ENCODE measurements at regions not wholly inside any gene's neighbourhood (a gene's known extent, or its start where the extent isn't known, plus 50 kb on each side); places are given as distances from the start of the nearest gene placed in this dataset.

GRCh38 chr4:24248674-24249630, 335.4 kb downstream of the DHX15 start:
- Mint-ChIP-seq H3K9me3 (ENCODE audit: insufficient read depth) (no peaks in the 10 kb centered on the region), H3K27me3 (ENCODE audit: low read depth) (no peaks in the 10 kb centered on the region), H3K27ac (no peak overlapping the region), H3K4me1 (ENCODE audit: low read depth) (no peaks in the 10 kb centered on the region), H3K36me3 (ENCODE audit: low read depth) (no peaks in the 10 kb centered on the region), H3K4me3 (no peak overlapping the region)
- ATAC-seq (no peak), DNase-seq (no peak)
- CTCF ChIA-PET: no interaction called here
- POLR2A ChIA-PET: no interaction called here

DNA sequence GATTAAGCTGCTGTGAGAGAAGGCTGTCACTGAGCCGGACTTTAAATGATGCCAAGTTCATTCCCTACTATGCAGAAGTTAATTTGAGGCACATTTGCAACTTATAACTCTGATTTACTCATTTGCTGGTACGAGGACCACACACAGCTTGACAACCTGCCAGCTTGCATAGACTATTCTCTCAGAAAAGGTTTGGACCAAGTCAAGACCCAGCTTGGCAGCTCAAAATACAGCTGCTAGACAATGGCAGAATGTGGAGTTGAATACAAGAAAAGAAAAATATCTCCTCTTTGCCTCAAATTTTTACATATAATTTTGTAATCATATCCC, 338.9 kb downstream of the DHX15 start:
- POLR2A ChIA-PET: no interaction called here
- CTCF ChIA-PET: no interaction called here
- ATAC-seq (no peak), DNase-seq (no peak)
- no peaks in the 10 kb centered on the region for H3K4me1 Mint-ChIP-seq (ENCODE audit: low read depth)
- no peaks in the 10 kb centered on the region for H3K27me3 Mint-ChIP-seq (ENCODE audit: low read depth)
- H3K36me3 Mint-ChIP-seq (ENCODE audit: low read depth): no peaks in the 10 kb centered on the region
- H3K27ac Mint-ChIP-seq: no peak overlapping the region
- H3K9me3 Mint-ChIP-seq (ENCODE audit: insufficient read depth): no peaks in the 10 kb centered on the region
- H3K4me3 Mint-ChIP-seq: no peak overlapping the region

DNA sequence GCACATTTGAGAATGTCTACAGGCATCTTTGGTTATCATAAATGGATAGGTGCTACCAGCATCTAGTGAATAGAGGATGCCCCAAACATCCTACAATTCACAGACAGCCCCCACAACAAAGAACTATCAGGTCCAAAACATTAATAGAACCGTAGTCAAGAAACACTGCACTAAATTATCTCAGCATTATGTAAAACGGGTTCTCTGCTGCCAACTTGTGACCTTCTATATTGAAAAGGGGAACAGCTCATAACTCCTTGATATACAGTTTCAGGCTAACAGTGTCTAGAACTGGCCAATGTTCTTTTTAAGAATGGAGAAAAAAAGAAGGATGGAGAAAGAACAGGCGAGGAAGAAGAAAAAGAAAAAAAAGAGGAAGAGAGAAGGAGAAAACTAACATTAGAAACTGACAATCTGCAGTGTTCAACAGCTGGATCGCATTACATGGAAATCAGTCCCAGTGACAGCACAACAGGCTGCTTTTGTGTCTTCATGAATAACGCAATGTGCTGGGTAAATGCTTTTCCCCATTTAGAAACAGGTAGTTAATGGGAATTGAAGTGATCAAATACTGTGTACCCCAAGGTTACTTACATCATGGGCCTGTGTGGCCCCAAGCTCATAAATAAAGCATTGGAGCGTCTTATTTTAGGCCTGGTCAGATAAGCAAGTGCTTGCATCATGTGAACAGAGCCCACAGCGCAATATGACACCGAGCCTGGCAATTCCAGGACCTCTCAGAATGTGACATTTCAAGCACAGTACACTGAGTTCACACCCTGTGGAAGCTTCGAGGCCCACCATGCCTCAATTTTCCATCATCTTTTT, 339.5 kb downstream of the DHX15 start:
- Mint-ChIP-seq H3K27me3 (ENCODE audit: low read depth) (no peaks in the 10 kb centered on the region), H3K36me3 (ENCODE audit: low read depth) (no peaks in the 10 kb centered on the region), H3K9me3 (ENCODE audit: insufficient read depth) (no peaks in the 10 kb centered on the region), H3K4me1 (ENCODE audit: low read depth) (no peaks in the 10 kb centered on the region), H3K27ac (no peak overlapping the region), H3K4me3 (no peak overlapping the region)
- DNase-seq (no peak), ATAC-seq (no peak)
- CTCF ChIA-PET: no interaction called here
- POLR2A ChIA-PET: no interaction called here

DNA sequence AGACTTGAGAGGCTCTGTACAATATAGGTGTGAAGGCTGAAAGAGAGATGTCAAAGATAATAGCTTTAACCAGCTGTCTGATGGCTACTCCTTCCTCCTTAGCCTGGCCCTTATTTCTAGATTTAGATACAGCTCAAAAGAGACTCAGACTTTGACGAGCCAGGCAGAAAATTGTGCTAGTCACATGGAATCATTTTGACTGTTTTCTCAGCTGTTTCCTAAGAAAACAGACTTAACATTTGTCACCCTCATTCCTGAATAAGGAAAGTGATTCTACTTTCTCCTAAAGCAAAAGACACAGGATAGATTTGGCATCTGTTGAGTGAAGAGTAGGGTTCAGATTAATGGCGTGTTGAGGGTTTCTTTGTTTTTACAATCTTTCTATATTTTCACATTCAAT, 340.7 kb downstream of the DHX15 start:
- CTCF ChIA-PET: no interaction called here
- no peak for DNase-seq
- no peaks in the 10 kb centered on the region for H3K27me3 Mint-ChIP-seq (ENCODE audit: low read depth)
- no peaks in the 10 kb centered on the region for H3K9me3 Mint-ChIP-seq (ENCODE audit: insufficient read depth)
- H3K36me3 Mint-ChIP-seq (ENCODE audit: low read depth): no peaks in the 10 kb centered on the region
- H3K4me3 Mint-ChIP-seq: no peak overlapping the region
- no peak for ATAC-seq
- POLR2A ChIA-PET: no interaction called here
- no peak overlapping the region for H3K27ac Mint-ChIP-seq
- H3K4me1 Mint-ChIP-seq (ENCODE audit: low read depth): no peaks in the 10 kb centered on the region

GRCh38 chr4:24241511-24241910, 342.8 kb downstream of the DHX15 start:
- H3K36me3 Mint-ChIP-seq (ENCODE audit: low read depth): no peaks in the 10 kb centered on the region

GRCh38 chr4:24240655-24241054, 343.7 kb downstream of the DHX15 start:
- DNase-seq (no peak), ATAC-seq (no peak)
- Mint-ChIP-seq H3K36me3 (ENCODE audit: low read depth) (no peaks in the 10 kb centered on the region), H3K27ac (no peak overlapping the region), H3K4me3 (no peak overlapping the region), H3K4me1 (ENCODE audit: low read depth) (no peaks in the 10 kb centered on the region), H3K9me3 (ENCODE audit: insufficient read depth) (no peaks in the 10 kb centered on the region), H3K27me3 (ENCODE audit: low read depth) (no peaks in the 10 kb centered on the region)
- CTCF ChIA-PET: no interaction called here
- POLR2A ChIA-PET: no interaction called here

More at GRCh38 chr4:24241511-24241910, 342.8 kb downstream of the DHX15 start:
- no peaks in the 10 kb centered on the region for H3K4me1 Mint-ChIP-seq (ENCODE audit: low read depth)
- no peaks in the 10 kb centered on the region for H3K9me3 Mint-ChIP-seq (ENCODE audit: insufficient read depth)
- H3K27me3 Mint-ChIP-seq (ENCODE audit: low read depth): no peaks in the 10 kb centered on the region
- H3K4me3 Mint-ChIP-seq: no peak overlapping the region
- POLR2A ChIA-PET: no interaction called here
- ATAC-seq (no peak), DNase-seq (no peak)
- CTCF ChIA-PET: no interaction called here
- H3K27ac Mint-ChIP-seq: no peak overlapping the region

DNA sequence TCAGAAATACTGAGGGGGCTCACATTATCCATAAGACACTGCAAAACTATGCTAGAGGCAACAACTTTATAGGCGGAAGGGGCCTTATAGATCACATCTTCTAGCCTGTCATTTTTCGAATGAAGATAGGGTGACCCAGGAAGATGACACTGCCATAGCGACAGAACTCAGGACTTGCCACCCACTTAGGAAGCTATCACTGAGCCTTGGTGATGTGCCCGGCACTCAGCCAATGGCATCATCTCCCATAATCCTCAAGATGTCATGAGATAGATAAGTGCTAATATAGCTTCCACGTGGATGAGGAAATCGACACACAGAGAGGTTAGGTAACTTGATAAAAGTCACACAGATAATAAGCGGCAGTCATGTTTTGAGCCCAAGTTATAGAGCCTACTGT, 346.6 kb downstream of the DHX15 start:
- ATAC-seq (no peak), DNase-seq (no peak)
- Mint-ChIP-seq H3K4me1 (ENCODE audit: low read depth) (no peaks in the 10 kb centered on the region), H3K36me3 (ENCODE audit: low read depth) (no peaks in the 10 kb centered on the region), H3K4me3 (no peak overlapping the region), H3K27ac (no peak overlapping the region), H3K27me3 (ENCODE audit: low read depth) (no peaks in the 10 kb centered on the region), H3K9me3 (ENCODE audit: insufficient read depth) (no peaks in the 10 kb centered on the region)
- ChIA-PET CTCF (no interaction called here), POLR2A (no interaction called here)

- ChIA-PET CTCF (no interaction called here), POLR2A (no interaction called here)
- no peak for ATAC-seq
- DNase-seq: no peak
- Mint-ChIP-seq H3K27ac (no peak overlapping the region), H3K4me1 (ENCODE audit: low read depth) (no peaks in the 10 kb centered on the region), H3K9me3 (ENCODE audit: insufficient read depth) (no peaks in the 10 kb centered on the region), H3K27me3 (ENCODE audit: low read depth) (no peaks in the 10 kb centered on the region), H3K4me3 (no peak overlapping the region), H3K36me3 (ENCODE audit: low read depth) (no peaks in the 10 kb centered on the region)
Measured at GRCh38 chr4:24236532-24236931, 346.7 kb upstream of the PPARGC1A start.

GRCh38 chr4:24236120-24236519, 346.3 kb upstream of the PPARGC1A start:
- Mint-ChIP-seq H3K4me1 (ENCODE audit: low read depth) (no peaks in the 10 kb centered on the region), H3K36me3 (ENCODE audit: low read depth) (no peaks in the 10 kb centered on the region), H3K9me3 (ENCODE audit: insufficient read depth) (no peaks in the 10 kb centered on the region), H3K4me3 (no peak overlapping the region), H3K27me3 (ENCODE audit: low read depth) (no peaks in the 10 kb centered on the region), H3K27ac (no peak overlapping the region)
- CTCF ChIA-PET: no interaction called here
- DNase-seq (no peak), ATAC-seq (no peak)
- POLR2A ChIA-PET: no interaction called here

DNA sequence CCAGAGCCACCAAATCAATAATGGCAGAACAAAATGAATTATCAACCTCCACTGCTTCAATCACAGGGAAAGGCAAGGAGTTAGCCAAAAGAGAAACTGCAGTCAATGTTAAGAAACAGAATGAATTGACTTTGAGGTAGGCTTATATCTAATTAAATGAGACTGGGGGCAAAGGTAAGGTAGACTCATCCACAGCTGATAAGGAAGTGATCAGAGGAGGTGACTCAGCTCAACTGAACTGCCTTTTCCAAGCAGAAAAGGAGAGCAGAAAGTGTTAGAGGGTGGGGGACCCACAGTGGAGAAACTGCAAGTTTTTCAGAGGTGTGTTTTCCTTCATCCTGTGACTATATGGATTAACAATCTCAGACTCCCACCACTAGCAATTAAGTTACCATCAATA, 345.8 kb upstream of the PPARGC1A start:
- DNase-seq: no peak
- H3K27ac Mint-ChIP-seq: no peak overlapping the region
- H3K9me3 Mint-ChIP-seq (ENCODE audit: insufficient read depth): no peaks in the 10 kb centered on the region
- ChIA-PET CTCF (no interaction called here), POLR2A (no interaction called here)
- ATAC-seq: no peak
- H3K27me3 Mint-ChIP-seq (ENCODE audit: low read depth): no peaks in the 10 kb centered on the region
- H3K4me1 Mint-ChIP-seq (ENCODE audit: low read depth): no peaks in the 10 kb centered on the region
- H3K36me3 Mint-ChIP-seq (ENCODE audit: low read depth): no peaks in the 10 kb centered on the region
- H3K4me3 Mint-ChIP-seq: no peak overlapping the region

GRCh38 chr4:24234288-24234848, 344.5 kb upstream of the PPARGC1A start:
- no peak overlapping the region for H3K27ac Mint-ChIP-seq
- no peak for ATAC-seq
- POLR2A ChIA-PET: no interaction called here
- H3K9me3 Mint-ChIP-seq (ENCODE audit: insufficient read depth): no peaks in the 10 kb centered on the region
- DNase-seq: no peak
- no peaks in the 10 kb centered on the region for H3K27me3 Mint-ChIP-seq (ENCODE audit: low read depth)
- CTCF ChIA-PET: no interaction called here
- no peak overlapping the region for H3K4me3 Mint-ChIP-seq
- no peaks in the 10 kb centered on the region for H3K4me1 Mint-ChIP-seq (ENCODE audit: low read depth)
- H3K36me3 Mint-ChIP-seq (ENCODE audit: low read depth): no peaks in the 10 kb centered on the region

GRCh38 chr4:24230955-24231354, 341.1 kb upstream of the PPARGC1A start:
- Mint-ChIP-seq H3K27me3 (ENCODE audit: low read depth) (no peaks in the 10 kb centered on the region), H3K4me3 (no peak overlapping the region), H3K27ac (no peak overlapping the region), H3K36me3 (ENCODE audit: low read depth) (no peaks in the 10 kb centered on the region), H3K9me3 (ENCODE audit: insufficient read depth) (no peaks in the 10 kb centered on the region), H3K4me1 (ENCODE audit: low read depth) (no peaks in the 10 kb centered on the region)
- DNase-seq: no peak
- CTCF ChIA-PET: no interaction called here
- no peak for ATAC-seq
- POLR2A ChIA-PET: no interaction called here

Measured in activated CD8-positive, alpha-beta T cell treated with anti-CD3 and anti-CD28 coated beads, Interleukin-2, amount 10 ng/mL, durations not matched to agents 7 days and 5 days (primary cell).